GM12873 (cell line): ENCODE measurements at regions not wholly inside any gene's neighbourhood (a gene's known extent, or its start where the extent isn't known, plus 50 kb on each side); places are given as distances from the start of the nearest gene placed in this dataset.

Experiments
- CTCF ChIP-seq: IDR thresholded peaks from 2 replicates; pipeline ENCODE4 v1.5.1; 2012; ENCODE audit warnings: low read depth, mild to moderate bottlenecking, moderate library complexity, low read length, control low read depth; ENCODE audit not compliant: insufficient read depth; ENCODE audit errors: missing control alignments

GRCh38 chr18:29123706-29124530 is 947.0 kb upstream of the CDH2 start:
- no peak for TF ChIP-seq CTCF

- no peak for TF ChIP-seq CTCF
These were observed 927.7 kb upstream of the CDH2 start for GRCh38 chr18:29104671-29105070.

- TF ChIP-seq CTCF, result no peak
These were observed 927.3 kb upstream of the CDH2 start for GRCh38 chr18:29104227-29104626.

- no peak for TF ChIP-seq CTCF
These were observed 919.3 kb upstream of the CDH2 start for GRCh38 chr18:29096079-29096770.

- no peak for TF ChIP-seq CTCF
These were observed 910.8 kb upstream of the CDH2 start for GRCh38 chr18:29087616-29088246.

GRCh38 chr18:29084120-29084519 is 907.2 kb upstream of the CDH2 start:
- no peak for TF ChIP-seq CTCF

- no peak for TF ChIP-seq CTCF
These were observed 906.6 kb upstream of the CDH2 start for GRCh38 chr18:29083545-29083944.
